Left lobe of liver (tissue), 2 donors: ENCODE measurements at regions not wholly inside any gene's neighbourhood (a gene's known extent, or its start where the extent isn't known, plus 50 kb on each side); places are given as distances from the start of the nearest gene placed in this dataset.
"Not testable (repeated sequence)": the region's sequence is repeated elsewhere in the genome, so short reads cannot be mapped to it uniquely, and the experiment has no call there.

ENCODE experiments used
- ATAC-seq: fragments of 200-7000 bp; cut with Tn5 transposase; one replicate; pipeline ENCODE4 v1.9.1; 2020; ENCODE audit warnings: mild to moderate bottlenecking, moderate library complexity
- DNase-seq: peaks from one replicate; pipeline ENCODE4 v3.0.0-alpha.2; 2020; ENCODE audit warnings: low spot score
- donor health status: DM: no; HTN: no; CAD: no; lungs with moderate emphysema.
- donor health status: DM: no; HTN: yes; CAD: no.

DNA sequence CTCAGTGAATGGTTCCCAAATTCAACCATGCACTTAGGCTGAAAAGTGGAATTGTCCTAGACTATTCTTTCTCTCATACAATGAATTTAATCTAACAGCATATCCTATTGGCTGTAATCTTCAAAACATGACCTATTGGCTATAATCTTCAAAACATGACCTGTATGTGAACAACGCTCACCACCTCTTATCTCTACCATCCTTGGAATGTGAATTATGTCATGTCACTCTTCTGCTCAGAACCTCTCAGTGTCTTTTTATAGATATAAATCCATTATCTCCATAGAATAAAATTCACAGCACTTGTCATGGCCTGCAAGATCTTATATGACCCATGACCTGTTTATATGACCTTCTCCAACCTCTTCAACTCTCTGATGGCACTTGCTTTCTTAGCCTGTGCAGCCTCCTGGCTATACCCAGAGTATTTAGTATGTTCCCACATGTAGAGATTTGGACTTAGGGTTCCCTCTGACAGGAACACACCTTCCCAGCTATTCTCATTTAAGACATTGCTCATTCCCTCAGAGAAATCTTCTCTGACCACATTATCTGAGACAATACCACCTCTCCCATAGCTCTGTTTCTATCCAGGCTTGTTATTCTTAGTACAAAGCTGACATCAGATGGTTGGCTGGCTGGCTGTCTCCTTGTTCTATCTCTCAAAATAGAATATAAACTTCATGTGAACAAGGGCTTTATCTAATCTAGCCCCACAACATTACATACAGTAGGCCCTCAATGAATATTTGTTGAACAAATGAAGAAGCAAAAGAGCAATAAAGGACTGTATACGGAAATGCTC lies 275.0 kb upstream of the PREP start:
- ATAC-seq = no peak
- DNase-seq = no peak

DNA sequence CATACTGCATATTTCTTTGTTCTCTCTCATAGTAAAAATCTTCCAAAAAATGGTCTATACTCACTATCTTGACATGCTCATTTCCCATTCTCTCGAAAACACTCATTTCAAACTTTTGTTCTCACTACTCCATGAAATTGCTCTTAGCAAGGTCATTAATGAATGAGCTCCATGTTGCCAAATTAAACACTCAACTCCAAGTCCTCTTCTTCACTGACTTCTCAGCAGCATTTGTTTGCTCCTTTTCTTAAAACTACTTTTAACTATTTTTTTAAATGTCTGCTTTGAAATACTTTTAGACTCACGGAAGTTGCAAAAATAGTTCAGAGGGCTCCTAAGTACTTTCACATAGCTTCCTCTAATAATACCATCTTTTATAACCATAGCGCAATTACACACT lies 274.0 kb upstream of the PREP start:
- no peak for ATAC-seq
- DNase-seq = no peak

DNA sequence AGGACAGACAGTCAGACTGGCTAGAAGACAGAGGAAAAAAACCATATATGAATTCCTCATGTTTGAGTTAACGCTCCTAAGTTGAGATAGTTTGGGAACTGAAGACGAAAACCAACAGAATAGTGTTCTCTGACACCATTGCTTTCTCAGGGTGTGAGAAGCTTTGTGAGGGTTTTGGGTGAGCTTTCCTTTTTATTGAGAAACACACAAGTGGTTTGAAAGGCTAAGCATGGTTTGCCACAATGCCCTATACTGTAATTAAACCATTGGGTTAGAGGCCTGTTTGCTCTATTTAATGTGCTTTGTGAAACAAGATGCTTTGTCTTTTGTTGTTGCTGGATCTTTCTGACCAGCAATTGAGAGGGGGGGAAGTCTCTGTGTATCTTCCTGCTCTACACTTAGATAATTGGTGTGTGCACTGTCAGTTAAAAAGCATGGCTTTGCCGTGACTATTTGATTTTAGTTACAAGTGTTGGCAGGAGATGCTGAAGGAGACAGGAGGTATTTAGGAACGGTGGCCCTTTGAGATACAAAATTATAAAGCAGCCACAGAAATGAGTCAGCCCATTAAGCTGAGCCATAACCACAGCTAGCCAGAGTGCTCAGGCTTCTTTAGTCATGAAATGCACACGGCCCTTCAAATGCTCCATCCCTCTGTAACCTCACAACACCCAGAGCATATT lies 273.0 kb upstream of the PREP start:
- no peak for DNase-seq
- no peak for ATAC-seq

DNA sequence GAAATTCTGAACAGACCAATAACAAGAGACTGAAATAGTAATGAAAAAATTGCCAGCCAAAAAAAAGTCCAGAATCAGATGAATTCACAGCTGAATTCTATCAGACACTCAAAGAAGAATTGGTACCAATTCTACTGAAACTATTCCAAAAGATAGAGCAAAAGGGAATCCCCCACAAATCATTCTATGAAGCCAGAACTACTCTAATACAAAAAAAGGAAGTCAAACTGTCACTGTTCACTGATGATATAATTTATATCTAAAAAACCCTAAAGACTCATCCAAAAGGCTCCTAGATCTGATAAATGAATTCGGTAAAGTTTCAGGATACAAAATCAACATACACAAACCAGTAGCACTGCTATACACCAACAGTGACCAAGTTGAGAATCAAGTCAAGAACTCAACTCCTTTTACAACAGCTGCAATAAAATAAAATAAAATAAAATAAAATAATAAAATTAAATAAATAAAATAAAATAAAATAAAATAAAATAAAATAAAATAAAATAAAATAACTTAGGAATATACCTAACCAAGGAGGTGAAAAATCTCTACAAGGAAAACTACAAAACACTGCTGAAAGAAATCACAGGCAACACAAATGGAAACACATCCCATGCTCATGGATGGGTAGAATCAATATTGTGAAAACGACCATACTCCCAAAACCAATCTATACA lies 270.1 kb upstream of the PREP start:
- not testable (repeated sequence) for DNase-seq, ATAC-seq

DNA sequence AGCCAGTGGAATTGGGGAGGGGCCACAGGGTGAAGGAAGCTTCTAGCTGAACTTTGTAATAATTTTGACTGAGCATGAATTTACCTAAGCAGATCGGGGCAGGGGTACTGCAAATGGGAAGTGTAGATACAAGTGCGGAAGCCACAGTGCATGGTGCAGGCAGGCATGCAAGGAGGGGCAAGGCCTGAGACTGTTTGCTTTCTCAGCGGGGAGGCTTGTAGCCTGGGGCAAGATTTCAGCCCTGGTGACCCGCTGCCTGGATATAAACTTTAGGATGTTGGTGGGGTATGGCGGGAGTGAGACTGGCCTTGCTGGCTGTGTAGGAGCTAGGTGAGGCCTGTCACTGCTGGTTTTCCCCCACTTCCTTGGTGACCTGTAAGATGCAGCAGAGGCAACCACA lies 266.4 kb upstream of the PREP start:
- no peak for ATAC-seq
- DNase-seq = no peak

DNA sequence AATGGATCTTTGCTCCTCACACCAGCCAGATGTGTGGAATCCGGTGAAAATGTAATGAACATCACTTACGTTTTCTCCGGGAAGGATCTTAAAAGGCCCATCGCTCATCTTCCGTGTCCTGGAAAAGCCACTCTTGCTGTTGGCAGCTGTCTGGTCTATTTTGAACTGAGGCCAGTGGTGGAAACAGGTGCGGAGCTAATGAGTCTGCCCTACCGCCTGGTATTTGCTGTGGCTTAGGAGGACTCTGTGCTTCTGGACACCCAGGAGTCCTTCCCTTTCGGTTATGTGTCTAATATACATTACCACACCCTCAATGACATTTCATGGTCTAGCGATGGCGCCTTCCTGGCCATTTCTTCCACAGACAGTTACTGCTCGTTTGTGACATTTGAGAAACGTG lies 264.2 kb upstream of the PREP start:
- ATAC-seq (no peak), DNase-seq (no peak)

DNA sequence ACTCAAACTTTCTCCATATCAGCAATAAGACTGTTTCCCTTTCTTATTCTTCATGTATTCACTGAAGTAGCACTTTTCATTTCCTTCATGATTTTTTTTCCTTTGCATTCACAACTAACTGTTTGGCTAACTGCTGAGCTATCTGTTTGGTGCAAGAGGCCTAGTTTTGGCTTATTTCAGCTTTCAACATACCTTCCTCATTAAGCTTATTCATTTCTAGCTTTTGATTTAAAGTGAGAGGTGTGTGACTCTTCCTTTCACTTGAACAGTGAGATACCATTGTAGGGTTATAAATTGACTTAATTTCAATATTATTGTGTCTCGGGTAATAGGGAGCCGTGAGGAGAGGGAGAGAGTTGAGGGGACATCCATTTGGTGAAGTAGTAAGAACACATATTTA lies 262.0 kb upstream of the PREP start:
- ATAC-seq = no peak
- DNase-seq = no peak

DNA sequence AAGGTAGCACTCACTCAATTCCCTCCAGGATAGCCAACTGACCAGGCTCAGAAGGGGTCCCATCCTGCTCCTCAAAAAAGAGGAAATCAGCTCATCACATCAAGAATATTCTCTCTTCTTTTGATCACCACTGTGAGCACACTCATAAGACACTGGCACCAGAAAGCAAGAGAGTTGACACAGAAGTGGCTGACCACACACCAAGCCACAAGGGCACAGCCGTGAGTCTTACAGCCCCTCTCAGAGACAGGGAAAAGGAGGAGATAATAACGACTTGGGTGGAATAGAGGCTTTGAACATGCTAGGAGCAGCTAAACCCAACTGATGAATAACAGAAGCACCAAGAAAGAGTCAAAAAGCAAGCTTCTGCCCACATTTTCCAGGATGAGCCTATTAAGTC lies 249.1 kb upstream of the PREP start:
- DNase-seq (no peak), ATAC-seq (no peak)

DNA sequence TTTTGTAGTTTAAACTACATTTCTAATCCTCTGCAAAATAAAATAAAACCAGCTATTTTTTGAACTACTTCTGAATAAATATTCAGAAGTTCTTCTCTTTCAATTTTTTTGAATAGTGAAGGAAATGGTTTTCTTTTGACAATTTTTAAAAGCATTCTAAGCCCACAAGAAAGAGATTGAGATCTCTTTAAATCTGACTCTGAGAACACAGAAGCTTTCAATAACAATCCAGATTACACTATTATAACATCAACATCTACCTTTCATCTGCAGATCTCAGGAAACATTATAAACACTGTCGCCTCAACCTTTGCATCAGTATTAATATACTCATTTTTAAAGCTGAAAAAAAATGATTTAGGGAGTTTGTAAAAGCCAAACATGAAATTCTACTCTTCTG lies 247.5 kb upstream of the PREP start:
- ATAC-seq = no peak
- DNase-seq = no peak

DNA sequence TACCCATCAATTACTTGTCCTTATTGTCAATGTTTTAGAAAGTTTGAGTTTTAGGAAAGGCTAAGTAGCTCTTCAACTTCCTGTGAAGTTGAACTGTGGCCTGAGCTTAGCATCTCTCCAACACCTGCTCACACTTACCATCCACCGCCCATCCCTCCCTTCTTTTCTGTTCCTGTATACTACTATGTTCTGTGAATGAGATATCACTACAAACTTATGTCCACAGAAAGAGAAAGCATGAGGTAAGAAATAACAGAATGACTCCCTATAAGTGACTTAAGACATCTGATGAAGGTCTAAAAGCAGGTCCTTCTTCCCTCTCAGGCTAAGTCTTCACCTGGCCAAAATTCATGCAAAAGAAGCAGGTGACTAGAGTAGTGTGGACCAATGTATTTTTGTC lies 246.3 kb upstream of the PREP start:
- ATAC-seq (no peak), DNase-seq (no peak)

DNA sequence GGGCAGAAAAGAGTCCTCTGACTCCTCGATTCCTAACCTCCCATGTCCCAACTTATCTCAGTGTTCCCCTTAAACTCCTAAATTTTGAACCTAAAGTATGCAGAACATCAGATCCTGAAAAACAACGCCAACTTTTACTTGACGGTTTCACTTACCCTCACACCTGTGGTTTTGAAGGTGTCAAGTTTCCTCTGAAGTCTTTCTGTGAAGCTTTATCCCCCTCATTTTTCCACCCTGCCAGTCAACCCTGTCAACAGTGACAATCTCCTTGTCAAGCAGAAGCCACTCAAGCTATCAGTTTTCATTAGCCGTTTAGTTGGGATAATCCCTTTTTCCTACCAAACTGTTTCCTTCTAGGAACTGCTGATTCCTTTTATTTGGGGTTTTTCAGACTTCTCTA lies 245.4 kb upstream of the PREP start:
- DNase-seq (no peak), ATAC-seq (no peak)

DNA sequence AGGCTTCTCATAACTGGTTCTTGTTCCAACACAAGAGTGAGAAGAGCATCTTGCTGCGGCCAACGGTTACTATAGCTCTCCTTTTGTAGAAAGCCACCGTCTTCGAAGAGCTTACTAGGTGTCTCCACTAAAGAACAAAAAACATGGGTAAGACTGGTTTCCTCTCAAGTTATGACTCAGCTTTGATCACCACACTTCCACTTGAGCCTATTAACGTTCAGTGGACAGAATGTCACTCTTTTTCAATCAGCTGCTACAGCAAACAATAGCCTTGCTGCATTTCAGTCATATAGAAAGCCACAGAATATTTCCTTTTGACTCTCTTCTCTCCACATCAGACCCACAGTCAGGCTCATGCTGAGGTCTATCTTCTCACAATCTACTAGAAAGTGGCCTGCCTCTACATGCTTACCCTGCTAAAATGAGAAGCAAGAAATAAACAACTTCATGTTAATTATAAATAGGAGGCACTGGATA lies 243.5 kb upstream of the PREP start:
- DNase-seq (no peak), ATAC-seq (no peak)

DNA sequence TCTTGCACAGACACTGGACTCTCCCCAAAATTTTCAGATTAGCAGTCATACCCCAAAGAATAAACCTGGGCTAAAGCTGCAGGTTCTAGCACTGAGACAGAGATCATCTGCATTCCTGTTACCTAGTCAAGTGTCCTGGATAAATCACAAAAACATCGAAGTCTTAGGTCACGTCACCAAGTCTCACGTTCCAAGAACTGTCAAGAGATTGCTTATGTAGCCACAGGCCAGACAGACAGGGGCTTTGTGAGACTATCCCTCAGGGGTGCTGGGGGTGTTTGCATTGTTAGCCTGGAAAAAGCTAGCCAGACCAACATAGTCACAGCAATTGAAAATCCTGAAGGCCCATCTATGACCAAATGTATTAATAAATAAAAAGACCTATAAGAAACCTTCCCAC lies 243.1 kb upstream of the PREP start:
- no peak for ATAC-seq
- no peak for DNase-seq

DNA sequence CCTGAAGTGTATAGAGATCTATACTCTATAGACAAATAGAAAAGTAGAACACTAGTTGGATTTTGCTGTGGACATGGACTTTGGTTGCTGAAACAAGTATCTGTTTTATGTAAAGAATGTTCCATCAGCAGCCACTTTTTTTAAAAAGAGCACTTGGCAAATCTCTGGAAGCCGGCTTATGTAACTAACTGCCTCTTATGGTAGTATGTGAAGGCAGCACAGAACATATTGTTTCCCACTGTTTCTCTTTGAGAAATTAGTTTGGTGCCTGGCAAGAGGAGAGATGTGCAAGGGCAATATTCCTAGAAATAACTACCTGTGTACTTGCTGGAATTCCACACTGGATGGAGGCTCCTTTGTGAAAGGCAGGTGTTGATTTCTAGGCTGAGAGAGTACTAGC lies 242.3 kb upstream of the PREP start:
- ATAC-seq = no peak
- no peak for DNase-seq

DNA sequence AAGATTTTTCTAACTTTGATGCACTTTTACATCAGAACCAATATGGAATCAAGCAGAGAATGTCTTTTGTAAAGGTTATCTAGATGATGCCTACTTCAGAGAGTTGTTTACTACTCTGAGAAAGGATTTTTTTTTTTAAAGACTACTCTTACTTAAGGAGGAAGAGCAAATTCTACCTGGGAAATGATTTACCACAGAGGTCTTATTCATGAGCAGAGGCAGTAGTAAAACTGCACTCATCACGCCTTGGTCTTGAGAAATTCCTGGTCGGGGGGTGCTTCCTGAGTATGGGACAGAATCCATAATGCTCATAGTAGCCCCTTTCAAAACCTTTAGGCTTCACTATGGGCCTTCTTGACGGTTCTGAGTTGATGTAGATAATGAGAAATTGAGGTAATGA lies 241.8 kb upstream of the PREP start:
- DNase-seq = no peak
- ATAC-seq = no peak

DNA sequence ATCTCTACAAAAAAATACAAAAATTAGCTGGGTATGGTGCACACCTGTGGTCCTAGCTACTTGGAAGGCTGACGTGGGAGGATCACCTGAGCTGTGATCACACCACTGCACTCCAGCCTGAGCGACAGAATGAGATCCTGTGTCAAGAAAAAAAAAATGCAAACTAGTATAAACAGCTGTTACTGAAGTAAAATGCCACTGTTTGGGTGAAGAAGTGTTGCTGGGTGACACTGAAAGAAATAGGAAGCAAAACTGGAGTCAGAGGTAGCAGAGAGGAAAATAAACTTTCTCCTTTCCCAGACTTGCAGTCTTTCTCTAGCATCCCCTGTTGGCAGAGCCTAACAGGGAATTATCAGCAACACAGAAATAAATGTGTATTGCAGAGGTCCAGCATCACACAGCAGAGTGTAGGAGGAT lies 241.2 kb upstream of the PREP start:
- ATAC-seq (no peak), DNase-seq (no peak)

DNA sequence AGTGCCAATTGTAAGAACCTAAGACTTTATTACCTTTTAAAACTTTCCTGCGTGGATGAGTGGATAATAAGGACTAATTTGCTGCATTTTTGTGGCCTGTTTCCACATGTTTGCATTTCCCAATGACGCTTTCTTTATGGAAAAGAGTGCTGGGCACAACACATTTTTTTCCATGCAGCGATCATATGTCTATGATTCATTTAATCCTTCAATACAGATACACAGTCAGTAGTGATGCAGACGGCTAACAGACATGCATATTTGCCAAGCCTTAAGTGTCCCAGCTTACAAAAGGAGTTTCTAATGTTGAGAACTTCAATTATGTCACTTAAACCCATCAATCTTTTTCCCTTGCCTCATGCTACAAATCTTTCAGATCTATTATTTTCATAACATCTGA lies 239.8 kb upstream of the PREP start:
- DNase-seq (no peak), ATAC-seq (no peak)

DNA sequence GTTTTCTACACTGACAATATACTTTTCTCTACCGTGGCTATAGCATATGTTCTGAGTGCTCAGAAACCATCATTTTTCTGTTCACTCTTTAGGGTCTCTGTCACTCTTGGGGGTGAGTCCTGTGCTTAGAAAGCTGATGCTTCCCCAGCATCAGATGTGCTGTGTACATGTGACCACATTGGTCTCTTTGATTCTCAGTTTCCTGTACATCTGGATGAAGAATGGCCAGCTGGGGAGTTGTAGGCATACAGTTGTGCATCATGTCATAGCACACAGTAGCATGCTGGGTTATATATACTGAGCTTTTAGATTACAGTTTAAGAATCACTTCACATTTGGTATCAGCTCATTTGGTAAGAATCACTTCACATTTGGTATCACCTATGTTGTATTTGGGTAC lies 238.6 kb upstream of the PREP start:
- no peak for ATAC-seq
- no peak for DNase-seq

DNA sequence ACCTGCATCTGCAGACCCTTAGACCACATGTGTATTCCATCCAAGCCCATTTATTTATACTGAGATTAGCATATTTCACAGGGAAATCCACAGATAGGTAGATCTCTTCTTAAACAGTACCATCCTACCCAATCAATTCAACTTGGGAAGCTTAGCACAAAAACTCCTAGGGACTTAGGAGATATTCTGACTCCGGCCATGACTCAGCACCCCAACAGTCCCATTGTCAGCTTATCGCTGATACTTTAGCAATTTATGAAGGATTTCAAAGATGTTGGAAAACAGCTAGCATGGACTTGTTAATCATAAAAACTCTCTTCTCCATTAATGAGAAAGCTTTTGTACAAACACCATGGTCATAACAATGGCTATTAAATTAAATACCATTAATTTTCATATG lies 236.2 kb upstream of the PREP start:
- ATAC-seq (no peak), DNase-seq (no peak)

DNA sequence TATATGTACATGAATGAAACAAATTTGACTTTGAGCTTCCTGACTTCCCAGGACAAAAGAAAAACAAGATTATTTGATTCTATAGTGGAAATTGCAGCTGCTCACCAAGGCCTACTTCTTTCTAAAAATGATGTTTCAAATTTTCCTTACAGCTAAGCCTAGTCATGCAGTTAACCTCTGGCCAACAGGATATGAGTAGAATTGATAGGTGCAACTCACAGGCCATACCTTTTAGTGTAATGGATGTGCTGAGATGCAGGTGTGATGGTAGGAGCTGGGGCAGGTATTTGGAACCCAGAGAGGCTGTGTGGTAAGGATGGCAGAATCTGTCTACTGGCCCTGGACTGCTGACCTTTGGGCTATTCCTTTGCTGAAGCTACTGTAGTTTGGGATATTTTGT lies 230.9 kb upstream of the PREP start:
- ATAC-seq (no peak), DNase-seq (no peak)

DNA sequence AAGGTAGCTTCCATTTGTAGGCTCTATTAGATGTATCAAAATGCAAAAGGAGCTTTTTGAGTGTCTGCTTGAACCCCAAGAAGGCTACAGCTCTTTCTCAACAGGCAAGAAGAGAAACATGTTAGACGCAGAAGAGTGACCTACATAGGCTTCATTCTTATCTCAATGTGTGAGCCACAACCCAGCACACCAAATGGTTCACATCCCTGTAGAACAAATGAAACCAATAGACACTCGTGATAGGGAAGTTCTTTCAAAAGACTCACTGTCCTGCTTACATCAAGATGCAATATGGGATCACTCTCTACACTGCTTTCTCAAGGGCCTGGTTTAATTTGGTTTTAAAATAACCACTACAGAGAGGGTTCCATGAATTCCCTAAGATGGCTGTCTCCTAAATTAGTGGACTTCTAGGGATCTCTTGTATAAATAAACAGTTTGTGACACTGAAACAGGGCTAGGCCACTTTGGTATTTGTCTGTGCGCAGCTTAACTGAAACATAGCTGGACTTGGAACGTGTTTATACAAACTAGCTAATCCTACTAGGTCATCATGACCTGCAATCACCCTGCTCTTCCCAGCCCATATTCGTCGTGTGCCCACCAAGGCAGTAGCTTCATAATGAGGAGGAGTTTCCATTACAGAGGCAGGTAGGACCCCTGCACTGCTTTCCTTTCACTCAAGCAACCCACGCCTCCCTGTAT lies 225.4 kb upstream of the PREP start:
- ATAC-seq (no peak), DNase-seq (no peak)
